OCI-M2 (cell line): ENCODE measurements at regions not wholly inside any gene's neighbourhood (a gene's known extent, or its start where the extent isn't known, plus 50 kb on each side); places are given as distances from the start of the nearest gene placed in this dataset.

Source experiments
- DNase-seq: peaks from one replicate; lab custom pipeline; 2025; ENCODE audit not compliant: unreplicated experiment; lab: John Stamatoyannopoulos, UW

GRCh38 chr3:80535286-80535685 lies 767.5 kb upstream of the ROBO1 start:
- DNase-seq = no peak

DNA sequence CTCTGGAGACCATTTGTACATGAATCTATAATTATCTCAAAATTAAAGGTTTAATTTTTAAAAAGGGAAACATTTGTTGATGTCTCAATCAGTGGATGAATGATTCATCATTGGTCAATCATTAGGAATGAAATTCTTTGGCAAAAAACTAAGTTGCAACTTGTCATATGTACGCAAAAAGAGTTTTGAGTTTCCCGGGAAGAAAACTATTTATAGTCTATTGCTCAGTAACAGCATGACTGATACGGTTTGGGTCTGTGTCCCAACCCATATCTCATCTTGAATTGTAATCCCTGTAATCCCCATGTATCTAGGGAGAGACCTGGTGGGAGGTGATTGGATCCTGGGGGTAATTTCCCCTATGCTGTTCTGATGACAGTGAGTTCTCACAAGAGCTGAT lies 765.8 kb upstream of the ROBO1 start:
- no peak for DNase-seq

DNA sequence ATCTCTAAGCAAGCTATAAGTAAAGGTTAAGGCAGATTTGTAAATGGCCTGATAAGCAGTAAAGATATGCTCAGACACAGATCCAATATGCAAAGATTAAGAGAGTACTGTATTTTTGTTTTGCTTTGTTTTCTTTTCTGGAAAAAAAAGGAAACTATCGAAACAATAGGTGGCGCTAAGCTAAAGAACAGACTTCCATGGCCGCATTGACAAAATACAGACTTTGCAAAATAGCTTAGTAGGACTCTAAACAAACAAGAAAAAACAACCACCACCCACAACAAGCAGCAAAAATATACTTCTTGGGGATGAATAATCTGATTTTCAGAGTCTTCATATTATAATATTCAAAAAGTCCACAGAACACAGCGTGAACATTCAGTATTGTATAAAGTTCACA lies 758.4 kb upstream of the ROBO1 start:
- no peak for DNase-seq

DNA sequence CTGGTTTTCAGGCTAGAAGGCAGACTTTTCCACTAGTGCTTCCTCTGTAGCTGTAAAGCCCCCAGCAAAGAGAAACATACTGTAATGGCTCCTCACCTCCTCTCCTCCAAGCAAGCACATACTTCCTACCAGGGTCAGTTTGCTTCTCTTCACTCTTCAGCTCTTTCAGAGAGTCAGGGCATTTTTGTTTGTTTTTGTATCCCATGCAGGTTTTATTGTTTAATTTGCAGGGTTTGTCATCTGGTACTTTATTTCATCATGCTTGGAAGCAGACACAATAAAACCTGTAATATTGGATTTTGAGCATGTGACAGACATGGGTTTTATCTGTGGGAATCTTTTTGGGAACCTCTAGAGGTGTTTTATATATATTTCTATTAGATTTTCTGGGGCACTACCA lies 753.3 kb upstream of the ROBO1 start:
- no peak for DNase-seq

GRCh38 chr3:80519436-80519835 lies 751.6 kb upstream of the ROBO1 start:
- DNase-seq = no peak

DNA sequence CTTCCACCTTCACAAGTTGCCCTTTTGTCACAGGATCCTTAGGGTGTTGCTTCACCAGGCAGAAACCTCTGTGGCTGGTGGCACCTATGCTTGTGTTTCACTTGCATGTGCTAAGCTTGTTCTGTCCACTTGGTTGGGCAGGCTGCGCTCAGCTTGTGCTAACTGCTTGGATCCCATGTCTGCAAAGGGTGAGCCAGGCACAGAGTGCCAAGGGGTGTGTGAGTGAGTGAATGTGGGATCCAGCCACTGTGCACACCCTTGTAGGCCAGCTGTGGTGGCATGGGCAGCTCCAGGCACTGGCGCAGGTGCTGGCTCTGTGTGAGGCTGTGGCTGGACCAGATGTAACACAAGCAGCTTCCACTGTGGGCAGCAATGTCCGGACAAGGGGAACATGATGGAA lies 728.7 kb upstream of the ROBO1 start:
- no peak for DNase-seq

GRCh38 chr3:80492162-80492561 lies 724.4 kb upstream of the ROBO1 start:
- DNase-seq = no peak

DNA sequence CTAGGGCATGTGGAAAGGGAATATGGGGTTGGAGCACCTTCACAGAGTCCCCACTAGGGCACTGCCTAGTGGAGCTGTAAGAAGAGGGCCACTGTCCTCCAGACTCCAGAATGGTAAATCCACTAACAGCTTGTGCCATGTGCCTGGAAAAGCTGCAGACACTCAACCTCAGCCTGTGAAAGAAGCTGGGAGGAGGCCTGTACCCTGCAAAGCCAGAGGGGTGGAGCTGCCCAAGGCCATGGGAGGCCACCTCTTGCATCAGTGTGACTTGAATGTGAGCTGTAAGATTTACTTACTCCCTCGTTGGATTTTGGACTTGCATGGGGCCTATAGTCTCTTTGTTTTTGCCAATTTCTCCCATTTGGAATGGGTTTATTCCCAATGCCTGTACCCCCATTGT lies 705.2 kb upstream of the ROBO1 start:
- no peak for DNase-seq

DNA sequence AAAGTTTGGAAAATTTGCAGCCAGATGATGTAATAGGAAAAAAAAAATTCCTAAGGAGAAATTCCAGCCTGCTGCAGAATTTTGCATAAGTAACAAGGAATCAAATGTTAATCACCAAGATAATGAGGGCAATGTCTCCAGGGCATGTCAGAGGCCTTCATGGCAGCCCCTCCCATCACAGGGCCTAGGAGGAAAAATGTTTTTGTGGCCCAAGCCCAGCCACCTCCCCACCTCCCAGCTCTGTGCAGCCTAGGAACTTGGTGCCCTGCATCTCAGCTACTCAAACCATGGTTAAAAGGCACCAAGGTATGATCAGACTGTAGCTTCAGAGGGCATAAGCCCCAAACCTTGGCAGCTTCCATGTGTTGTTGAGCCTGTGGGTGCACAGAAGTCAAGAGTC lies 704.7 kb upstream of the ROBO1 start:
- DNase-seq = no peak

- no peak for DNase-seq
These were observed 702.6 kb upstream of the ROBO1 start for GRCh38 chr3:80470433-80470832.

- DNase-seq = no peak
These were observed 697.9 kb upstream of the ROBO1 start for GRCh38 chr3:80465746-80466145.

DNA sequence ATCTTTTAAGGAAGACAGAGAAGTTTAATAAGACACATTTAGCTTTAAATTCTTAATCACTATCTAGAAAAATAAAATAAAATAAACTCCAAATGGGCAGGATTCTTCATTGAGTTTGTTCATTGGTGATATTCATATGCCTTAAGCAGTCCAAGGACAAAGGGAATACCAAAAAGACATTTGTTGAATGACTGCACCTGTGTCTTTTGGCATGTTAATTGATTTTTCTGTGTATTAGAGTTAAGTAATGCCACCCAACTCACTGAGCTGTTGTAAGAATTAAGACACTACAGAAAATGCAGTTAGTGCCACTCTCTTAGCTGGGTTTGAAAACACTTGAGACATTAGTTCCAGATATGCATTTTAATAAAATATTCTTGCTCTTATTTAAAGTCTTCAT lies 683.6 kb upstream of the ROBO1 start:
- no peak for DNase-seq

GRCh38 chr3:80445641-80446040 lies 677.8 kb upstream of the ROBO1 start:
- no peak for DNase-seq

DNA sequence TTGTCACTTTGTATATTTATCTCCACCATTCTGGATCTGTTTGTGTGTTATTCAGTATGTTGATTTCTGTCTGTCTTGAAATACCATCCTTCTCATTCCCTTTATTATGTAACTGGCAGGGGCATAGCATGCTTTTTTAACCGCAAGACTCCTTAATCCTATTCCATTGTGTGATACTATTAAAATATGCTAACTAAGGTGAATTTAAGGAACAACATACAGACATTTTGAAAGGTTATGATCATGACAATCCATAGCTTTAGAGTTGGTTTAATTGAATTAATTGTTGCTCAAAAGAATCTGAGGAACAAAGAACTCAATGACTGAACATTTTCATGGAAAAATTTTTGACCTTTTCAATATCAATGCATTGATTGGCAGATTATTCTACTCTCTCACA lies 677.3 kb upstream of the ROBO1 start:
- no peak for DNase-seq

- no peak for DNase-seq
These were observed 671.7 kb upstream of the ROBO1 start for GRCh38 chr3:80439490-80439889.

DNA sequence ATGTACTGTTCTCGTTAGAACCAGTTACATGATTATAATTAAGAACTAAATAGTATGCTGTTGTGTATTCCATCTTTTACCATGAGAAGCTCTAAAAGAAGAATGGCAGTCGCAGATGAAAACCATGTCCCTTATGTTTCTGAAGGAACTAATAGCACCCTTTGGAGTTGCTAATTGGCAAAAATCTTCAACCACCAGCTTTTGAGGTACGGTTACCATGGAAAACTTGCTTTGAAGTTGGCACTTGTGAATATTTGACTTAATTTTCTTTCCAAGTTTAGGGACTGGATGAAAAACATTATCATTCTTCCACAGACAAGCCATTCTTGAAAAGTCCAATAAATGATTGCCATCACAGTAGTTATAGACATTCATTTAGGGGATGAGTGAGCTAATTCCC lies 666.6 kb upstream of the ROBO1 start:
- no peak for DNase-seq

GRCh38 chr3:80424951-80425350 lies 657.2 kb upstream of the ROBO1 start:
- DNase-seq = no peak

DNA sequence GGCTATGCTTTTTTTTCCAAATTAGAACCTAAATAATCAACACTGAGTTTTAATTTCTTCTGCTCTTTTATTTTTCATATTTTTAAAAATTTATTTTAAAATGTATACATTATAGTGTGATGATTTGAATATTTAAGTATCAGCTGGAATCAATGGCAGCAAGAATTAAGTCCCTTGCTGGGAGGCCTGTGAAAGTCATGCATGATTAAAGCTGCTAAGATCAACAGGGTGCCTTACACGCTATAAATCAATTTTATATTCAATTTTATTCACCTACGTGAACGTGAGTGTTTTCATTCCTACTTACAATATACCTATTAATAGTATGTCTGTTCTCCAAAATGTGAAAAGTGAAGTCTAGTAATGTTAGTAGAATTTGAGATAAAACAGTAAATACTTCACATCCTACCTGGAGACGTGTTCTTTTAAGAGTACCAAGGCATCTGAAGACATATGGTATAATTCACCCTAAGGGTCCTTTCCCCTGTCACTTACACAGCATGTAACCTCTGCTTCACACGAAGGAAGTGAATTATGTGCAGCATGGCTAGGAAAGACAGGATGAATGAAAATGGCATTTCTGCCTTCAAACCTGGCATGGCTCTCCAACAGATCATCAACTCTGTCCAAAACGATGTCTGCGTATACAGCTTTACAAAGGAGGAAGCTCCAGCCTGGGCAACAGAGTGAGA lies 640.4 kb upstream of the ROBO1 start:
- no peak for DNase-seq

DNA sequence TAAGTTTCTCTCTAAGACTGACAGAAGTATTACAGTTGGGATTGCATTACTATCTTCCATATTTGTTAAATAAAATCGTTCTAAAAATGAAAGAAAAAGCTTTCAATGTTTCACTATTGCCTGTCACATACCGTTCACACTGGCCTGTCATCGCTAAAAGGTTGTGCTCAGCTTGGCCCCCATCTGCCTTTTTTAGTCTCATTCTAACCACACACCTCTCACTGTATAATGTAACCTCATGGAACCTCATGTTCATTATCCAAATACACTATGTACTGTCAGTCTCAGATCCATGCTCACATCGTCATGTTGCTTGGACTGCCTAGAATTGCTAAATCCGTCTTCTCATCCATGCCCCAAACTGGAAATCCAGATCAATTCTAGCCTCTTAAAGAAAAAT lies 637.8 kb upstream of the ROBO1 start:
- DNase-seq = no peak

DNA sequence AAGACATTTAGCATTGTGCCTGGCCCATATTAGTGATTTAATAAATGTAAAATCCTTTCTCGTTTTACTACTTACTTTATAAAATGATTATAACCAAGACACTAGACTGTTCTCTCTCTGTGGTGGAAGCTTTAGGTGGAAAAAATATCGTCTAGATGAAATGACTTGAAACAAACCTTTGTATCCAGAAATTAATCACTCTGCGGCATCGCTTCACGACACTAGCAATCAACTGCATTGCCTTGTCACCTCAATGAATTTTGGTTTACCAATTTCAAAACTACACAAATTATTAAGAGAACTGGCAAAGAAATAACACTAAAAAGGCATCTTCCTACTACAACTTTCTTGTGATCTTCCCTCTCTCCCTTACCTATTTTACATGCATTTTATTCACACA lies 627.2 kb upstream of the ROBO1 start:
- no peak for DNase-seq

DNA sequence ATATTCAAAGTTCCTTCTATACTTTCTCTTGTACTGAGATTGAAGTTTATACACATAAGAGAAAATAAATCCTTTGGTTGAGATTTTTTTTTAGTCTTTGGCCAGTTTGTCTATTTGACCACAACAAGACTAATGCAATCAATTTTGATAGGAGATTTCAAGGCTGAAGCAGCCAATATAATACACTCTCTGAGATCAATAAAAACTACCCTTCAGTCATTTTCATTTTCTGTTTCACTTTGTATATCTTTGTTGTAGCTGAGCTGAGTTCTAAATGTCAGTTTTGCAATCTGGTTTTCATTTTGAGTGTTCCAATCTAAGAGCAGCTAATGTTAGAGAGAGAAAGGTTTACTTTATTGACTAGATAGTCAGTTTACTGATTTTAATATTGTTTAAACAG lies 623.8 kb upstream of the ROBO1 start:
- DNase-seq = no peak

DNA sequence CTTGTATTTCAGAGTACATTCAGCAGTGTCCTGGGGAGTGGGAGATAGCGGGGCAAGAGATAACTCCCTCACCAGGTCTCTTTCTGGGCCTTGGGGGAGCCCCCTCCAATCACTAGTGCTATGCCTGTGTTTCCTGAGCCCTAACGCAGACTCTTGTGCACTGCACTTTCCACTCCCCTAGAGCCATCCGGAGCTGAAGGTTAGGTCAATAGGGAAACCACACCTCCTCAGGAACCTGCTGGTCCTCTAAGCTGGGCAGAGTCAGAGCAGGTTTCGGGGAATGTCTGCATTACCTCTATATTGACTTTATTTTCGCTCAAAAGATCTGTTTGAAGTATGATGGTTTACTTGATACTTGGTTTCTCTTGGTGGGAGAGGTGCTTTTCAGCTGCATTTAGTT lies 617.0 kb upstream of the ROBO1 start:
- no peak for DNase-seq

DNA sequence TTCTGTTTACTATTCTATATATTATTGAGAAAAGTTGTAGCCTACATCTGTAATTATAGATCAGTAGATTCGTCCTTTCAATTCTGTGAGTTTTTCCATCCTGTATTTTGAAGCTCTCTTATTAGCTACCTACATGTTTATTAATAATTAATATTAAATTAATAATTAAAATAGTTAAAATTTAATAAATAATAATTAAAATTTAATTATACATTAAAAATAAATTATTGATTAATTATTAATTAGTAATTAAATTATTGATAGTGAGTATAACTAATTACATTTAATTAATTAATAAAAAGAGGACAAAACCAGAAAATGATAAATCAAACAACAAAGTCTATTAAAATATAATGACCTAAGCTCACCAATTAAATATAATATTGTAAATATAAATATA lies 606.6 kb upstream of the ROBO1 start:
- no peak for DNase-seq

- DNase-seq = no peak
These were observed 600.8 kb upstream of the ROBO1 start for GRCh38 chr3:80368616-80369015.
